GDM1 (cell line): ENCODE measurements at regions not wholly inside any gene's neighbourhood (a gene's known extent, or its start where the extent isn't known, plus 50 kb on each side); places are given as distances from the start of the nearest gene placed in this dataset.

Source experiments
- DNase-seq: peaks from one replicate; lab custom pipeline; 2025; lab: John Stamatoyannopoulos, UW

DNA sequence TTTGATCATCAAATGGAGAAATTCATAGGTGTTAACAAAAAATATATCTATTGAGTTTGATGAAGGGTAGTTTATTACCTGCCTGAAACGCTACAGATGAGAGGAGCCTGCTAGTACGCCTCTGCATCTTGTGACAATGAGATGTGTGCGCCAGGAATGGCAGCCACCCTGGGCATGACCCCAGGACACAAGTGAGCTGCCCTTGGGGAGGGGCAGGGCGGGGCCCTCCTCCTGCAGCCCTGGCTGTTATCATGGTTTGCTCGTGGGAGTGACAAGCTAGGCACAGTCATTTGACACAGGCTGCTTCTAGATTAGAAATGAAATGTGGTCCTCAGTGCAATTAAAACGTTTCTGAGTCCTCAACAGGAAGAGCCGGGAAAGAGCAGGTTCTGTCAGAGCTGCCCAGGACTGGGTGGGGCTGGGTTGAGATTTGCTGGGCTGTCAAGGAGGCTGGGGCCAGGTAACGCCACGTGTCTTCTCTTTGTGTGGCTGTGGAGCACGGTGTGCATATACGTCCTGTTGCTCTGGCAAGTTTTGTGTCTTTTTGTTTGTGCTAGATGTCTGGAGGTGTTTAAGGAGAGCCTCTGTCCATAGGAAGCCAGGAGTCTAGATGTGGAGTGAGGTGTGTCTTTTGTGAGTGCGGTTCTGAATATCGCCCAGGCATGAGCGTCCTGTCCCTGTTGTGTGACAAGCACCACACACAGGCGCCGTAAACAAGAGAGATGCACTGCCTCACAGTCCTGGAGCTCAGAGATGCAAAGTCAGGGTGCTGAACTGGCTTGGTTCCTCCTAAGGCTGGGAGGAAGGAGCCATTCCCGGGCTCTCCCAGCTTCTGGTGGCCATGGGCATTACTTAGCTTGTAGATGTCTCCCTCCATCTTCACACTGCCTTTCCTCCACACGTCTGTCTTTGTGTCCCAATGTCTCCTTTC lies 129.0 kb upstream of the IRX4 start:
- no peak for DNase-seq

DNA sequence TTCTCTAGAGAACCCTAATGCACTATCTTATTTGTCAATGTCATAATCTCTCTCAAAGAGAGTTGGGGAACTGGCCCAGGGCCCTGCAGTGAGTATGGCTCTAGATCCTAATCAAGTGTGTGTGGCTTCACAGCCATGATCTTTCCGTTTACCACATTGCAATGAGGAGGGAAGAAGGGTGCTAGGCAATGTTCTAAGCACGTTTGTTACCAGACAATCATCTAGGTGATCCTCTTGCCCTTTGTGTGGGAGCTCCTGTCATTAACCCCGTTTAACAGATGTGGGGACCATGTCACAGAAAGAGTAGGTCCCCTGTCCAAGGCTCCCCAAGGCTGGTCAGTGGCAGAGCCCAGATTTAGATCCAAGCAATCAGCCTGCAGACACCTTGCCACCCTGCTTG lies 128.2 kb upstream of the IRX4 start:
- no peak for DNase-seq

DNA sequence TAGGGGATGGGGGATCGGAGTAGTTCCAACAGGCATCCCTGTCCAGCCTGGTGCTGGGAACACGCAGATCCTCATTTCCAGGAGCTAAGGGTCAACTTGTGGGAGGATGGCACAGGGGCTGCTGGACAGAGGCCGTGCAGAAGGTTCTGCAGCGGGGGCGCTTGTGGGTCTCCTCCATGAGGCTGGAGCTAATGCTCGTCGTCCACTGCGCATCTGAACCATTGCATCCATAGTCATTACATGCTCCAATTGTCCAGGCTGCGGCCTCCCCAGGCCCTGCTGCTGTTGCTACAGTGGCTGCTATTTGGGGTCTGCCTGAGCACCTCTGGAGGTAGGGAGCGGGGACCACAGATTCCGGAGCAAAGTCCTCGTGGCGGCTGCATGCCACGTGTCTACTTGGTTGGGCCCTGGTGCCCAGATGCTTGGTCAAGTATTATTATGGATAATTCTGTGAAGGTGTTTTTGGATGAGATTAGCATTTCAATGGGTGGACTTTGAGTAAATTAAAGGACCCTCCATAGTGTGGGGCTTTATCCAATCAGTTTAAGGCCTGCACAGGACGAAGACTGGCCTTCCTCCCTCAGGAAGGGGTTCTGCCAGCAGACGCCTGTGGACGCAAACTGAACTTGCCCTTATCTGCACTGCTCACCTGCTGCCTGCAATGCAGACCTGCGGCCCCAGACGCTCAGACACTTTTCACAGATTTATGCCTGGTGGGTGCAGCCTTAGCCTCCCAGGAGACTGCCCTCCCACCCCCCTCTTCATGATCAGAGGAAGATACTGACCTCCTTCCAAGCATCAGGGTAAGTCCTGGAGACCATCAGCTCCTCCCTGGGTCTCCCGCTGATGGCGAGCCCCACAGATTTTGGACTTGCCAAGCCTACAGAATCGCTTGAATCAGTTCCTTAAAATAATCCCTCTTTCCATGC lies 127.5 kb upstream of the IRX4 start:
- DNase-seq, result no peak

- DNase-seq, result no peak
Observed at GRCh38 chr5:2008851-2009629, 126.3 kb upstream of the IRX4 start.

GRCh38 chr5:2007878-2008501 lies 125.3 kb upstream of the IRX4 start:
- no peak for DNase-seq

DNA sequence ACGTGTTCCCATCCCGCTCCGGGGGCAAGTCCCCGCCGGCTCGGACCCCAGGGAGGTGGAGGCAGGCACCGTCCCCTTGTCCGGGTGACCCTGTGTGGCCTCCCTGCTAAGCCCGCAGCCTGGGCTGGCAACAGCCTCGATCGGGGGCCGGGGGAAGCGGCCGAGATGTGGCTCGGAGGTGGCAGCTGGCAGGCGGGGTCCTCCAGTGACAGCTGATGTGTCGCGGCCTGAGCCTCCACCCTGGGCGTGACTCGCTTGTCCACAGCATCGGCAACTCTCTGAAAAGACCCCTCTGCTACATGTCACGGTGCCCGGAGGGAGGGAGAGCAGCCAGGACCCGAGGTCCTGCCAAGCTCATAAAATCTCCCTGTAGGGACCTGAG lies 124.8 kb upstream of the IRX4 start:
- DNase-seq, result no peak

- DNase-seq, result no peak
Observed at GRCh38 chr5:2006971-2007291, 124.2 kb upstream of the IRX4 start.

- DNase-seq, result no peak
Observed at GRCh38 chr5:2006193-2006970, 123.7 kb upstream of the IRX4 start.

GRCh38 chr5:2005101-2006041 lies 122.6 kb upstream of the IRX4 start:
- no peak for DNase-seq

DNA sequence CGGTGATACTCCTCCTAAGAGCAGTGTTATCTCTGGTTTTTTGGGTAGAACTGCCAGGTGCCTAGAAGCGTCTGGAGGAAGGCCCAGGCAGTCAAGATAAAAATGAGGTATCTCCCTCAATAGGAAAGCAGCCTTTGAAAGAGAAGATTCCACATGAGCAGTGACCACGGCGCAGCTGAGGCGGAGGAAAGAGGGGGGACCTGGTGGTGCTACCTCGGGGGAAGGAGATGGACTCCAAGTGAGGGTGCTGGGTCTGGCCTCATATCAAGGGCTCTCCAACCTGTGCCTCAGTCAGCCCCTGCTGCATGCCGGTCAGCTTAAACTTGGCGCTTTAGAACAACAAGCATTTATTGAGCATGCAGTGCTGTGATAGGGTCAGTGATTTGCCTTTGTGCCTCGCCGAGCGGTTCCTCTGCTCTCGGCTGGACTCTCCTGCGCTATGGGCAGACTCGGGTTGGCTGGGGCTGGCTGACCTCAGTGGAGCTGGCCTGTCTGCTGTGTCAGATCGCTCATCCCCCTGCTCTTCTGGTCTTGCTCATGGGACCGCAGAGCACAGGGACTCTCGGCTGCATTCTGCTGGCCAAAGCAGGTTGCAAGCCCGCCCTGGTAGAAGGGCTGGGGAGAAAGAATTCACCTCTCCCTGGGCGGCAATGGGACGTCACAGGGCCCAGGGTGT lies 121.1 kb upstream of the IRX4 start:
- DNase-seq, result no peak

GRCh38 chr5:2003206-2003605 lies 120.5 kb upstream of the IRX4 start:
- DNase-seq, result no peak

DNA sequence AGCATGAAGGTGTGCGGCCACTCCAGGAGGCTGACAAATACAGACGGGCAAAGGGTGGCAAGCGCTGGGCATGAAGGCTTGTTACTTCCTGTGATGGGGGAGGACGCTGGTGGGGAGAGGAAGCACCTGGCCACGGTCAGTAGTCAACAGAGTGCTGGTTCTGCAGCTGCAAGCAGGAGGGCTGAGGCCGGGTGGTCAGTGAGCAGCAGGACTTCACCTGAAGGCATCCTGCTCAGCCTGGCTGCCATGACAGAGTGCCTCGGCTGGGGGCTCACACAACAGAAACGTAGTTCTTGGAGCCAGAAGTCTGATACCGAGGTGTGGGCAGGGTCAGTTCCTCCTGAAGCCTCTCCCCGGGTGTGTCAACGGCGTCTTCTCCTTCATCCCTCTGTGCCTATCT lies 118.6 kb upstream of the IRX4 start:
- DNase-seq, result no peak

- no peak for DNase-seq
Observed at GRCh38 chr5:2000591-2000990, 117.9 kb upstream of the IRX4 start.

GRCh38 chr5:1999794-2000193 lies 117.1 kb upstream of the IRX4 start:
- no peak for DNase-seq

DNA sequence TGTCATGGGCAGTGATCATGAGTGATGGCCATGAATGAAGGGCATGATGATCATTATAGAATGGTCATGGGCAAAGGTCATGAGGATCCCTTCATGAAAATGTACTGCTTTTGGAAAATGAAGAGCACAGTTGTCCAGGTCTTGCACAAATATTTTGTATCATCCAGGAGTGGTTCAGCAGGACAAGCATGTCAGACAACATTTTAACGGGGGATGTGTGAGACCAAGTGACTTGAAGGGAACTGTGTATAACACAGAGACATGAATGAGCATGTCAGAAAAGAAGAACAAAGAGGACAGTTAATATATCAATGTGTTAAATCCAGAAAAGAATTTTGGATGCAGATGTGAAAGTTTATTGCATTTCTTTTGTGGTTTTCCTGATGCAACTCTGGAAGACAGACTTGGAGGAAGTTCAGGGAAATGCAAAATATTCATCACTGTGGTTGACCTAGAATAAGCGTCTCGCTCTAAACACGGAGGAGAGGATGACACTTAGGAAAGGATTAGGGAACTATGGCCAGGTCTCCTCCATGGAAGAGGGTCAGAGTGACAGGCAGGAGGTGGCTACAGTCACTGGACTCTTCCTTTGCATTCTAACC lies 116.1 kb upstream of the IRX4 start:
- no peak for DNase-seq

DNA sequence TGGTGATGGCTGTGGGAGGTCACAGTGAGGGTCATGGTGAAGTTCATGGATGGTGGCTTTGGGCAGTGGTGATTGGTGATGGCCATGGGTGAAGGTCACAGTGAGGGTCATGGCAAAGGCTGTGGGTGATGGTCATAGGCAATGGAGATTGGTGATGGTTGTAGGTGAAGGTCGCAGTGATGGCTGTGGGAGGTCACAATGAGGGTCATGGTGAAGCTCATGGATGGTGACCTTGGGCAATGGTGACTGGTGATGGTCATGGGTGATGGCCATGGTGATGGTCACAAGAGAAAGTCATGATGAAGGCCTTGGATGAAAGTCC lies 115.6 kb upstream of the IRX4 start:
- DNase-seq, result no peak

DNA sequence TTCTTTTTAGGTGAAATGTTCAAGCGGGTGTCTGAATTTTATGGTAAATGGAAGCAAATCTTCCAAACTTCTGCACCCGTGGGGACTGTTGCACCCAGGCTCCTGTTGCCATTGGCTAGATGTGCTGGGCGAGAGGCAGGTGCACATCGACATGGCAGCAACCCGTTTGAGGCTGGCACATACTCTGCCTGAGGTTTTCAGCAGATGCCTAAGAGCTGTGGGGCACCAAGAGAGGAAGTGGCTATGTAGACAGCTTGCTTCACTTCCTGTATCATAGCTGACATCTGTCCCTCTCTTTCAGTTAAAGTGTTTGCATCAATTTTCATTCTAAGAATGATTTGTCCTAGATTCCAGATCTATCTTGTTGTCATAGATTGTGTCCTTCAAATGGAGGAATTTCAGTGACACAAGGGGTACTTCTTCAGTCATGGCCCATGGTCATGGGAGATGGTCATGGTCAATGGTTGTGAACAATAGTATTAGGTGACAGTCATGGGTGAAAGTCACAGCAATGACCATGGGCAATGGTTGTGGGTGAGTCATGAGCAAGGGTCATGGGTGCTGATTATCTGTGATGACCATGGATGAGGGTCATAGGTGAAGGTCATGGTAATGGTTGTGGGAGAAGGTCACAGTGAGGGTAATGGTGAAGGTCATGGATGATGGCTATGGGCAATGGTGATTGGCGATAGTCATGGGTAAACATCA lies 115.1 kb upstream of the IRX4 start:
- DNase-seq, result no peak

DNA sequence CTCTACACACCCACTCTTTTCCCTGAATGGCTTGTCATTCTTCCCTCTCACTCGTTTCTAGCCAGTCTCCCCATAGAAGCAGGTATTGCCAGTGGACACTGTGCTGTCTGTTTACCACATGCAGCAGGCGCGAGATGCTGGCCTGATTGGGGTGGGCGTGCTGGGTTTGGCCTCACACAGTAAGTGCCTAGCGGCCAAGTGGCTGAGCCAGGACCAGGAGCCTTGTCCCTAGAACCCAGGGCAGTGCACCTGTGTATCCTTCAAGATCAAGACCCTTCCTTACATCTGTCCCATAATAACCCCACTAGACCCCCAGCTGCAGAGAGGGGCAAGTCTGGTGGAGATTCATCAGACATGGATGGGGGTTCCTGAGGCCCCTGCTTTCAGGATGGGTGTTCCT lies 112.8 kb upstream of the IRX4 start:
- DNase-seq, result no peak

DNA sequence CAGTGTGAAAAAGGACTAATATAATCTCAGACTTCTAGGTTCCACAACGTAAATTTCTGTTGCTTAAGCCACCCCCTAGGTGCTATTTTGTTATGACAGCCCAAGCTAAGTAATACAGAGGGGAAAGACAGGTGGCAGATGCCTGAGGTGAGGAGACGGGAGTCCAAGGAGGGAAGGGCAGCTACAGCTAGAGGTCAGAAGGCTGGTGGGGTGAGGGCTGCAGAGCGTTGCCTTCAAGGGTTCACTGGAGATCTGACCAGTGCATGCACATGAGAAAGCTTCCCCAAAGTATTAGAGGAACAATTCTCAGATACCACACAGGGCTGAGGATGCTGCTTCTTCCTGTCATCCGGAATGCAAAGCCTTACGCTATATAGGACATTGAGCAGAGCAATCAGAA lies 104.7 kb upstream of the IRX4 start:
- no peak for DNase-seq
